ENCODE measurements at regions not wholly inside any gene's neighbourhood (a gene's known extent, or its start where the extent isn't known, plus 50 kb on each side); places are given as distances from the start of the nearest gene placed in this dataset.

GRCh38 chr10:62540389-62540788, 166.2 kb downstream of the ZNF365 start:
- intact Hi-C loops (cut with DNase I), result no loop called here
- peak; percentile 39 for ATAC-seq (ENCODE audit: poor library complexity)
- no peak for DNase-seq

GRCh38 chr10:62541811-62542210, 167.6 kb downstream of the ZNF365 start:
- DNase-seq (peak; percentile 55), ATAC-seq (ENCODE audit: poor library complexity) (peak; percentile 40)
- intact Hi-C loops (cut with DNase I), result no loop called here

DNA sequence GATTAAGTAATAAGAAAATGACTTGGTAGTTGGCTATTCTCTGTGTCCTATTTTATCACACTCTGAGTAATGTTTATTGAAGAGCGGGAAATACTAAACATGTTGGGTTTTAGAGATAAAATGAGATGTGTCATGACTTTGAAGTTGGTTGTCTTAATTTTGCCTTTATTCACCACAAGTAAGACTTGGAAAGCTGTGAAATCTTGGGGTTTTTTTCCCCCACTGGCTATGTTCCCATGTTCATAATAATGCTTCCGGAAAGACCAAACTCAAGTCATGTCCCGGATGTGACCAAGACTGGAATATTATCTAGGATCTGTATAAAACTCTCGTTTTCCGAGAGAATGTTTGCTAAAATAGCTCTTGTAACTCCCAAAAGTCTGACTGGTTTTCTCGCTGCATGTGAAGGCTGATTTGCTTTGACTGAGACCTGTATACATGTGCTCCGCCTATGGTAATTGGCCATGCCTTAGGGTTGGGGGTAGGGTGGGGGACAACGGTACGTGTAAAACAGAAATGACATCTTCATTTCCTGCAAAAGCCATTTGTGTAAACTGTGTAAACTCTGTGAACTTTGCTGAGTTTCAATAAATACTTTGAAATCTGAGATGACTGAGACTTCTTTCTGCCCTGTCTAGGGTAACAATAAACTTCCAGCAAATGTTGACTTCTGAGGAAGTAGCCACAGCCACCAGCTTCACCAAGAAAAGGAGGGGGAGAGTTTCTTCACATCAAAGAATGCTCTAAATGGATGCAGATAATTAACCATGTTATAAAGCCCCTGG, 169.6 kb downstream of the ZNF365 start:
- DNase-seq (no peak), ATAC-seq (ENCODE audit: poor library complexity) (no peak)
- intact Hi-C loops (cut with DNase I), result no loop called here

DNA sequence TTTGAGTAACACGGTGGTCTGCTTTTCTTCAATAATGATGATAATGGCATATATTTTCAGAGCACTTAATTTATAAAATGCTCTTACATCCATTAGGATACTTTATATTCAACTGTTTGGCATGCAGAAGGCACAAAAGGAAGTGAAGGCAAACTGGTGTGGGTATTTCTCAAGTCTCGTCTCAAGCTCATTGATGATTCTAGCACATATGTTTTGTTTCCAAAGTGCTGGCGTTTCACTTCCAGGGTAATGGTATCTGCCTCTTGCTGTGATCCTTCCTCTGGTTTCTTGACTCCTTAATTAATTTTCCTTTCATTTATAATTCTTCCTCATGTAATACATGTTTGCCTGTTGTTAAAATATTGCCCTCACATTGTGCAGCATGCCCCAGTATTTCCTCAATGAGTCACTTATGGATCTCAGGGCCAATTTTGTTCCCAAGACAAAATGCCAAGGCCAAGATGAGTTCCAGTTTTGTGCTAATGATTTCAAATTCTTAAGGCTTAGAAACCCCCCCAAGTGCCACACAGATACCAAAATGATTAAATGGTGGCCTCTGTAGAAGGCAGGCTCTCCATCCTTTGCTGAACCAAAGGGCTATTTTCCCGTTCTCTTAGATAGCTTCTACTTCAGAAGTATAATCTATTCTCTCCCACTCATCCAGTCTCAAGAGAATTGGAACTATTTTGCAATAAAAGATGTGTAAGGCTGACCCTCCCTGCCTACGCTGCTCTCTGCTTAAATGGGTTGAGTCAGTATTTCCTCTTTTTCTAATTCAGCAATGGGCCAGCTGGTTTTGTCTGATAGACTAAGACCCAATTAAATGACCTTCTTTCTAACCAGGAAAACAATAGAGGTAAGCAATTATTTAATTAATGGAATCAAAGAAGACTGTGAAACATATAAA, 171.2 kb downstream of the ZNF365 start:
- ATAC-seq (ENCODE audit: poor library complexity) (peak; percentile 94), DNase-seq (no peak)
- intact Hi-C loops (cut with DNase I), result no loop called here

- no peak for DNase-seq
- intact Hi-C loops (cut with DNase I), result no loop called here
- ATAC-seq (ENCODE audit: poor library complexity), result no peak
Measured at GRCh38 chr10:62548686-62549085, 174.5 kb downstream of the ZNF365 start.

GRCh38 chr10:62550173-62550572, 176.0 kb downstream of the ZNF365 start:
- intact Hi-C loops (cut with DNase I), result no loop called here
- DNase-seq (no peak), ATAC-seq (ENCODE audit: poor library complexity) (no peak)

- intact Hi-C loops (cut with DNase I), result no loop called here
- peak; percentile 53 for ATAC-seq (ENCODE audit: poor library complexity)
- DNase-seq, result no peak
Measured at GRCh38 chr10:62554632-62555199, 180.5 kb downstream of the ZNF365 start.

DNA sequence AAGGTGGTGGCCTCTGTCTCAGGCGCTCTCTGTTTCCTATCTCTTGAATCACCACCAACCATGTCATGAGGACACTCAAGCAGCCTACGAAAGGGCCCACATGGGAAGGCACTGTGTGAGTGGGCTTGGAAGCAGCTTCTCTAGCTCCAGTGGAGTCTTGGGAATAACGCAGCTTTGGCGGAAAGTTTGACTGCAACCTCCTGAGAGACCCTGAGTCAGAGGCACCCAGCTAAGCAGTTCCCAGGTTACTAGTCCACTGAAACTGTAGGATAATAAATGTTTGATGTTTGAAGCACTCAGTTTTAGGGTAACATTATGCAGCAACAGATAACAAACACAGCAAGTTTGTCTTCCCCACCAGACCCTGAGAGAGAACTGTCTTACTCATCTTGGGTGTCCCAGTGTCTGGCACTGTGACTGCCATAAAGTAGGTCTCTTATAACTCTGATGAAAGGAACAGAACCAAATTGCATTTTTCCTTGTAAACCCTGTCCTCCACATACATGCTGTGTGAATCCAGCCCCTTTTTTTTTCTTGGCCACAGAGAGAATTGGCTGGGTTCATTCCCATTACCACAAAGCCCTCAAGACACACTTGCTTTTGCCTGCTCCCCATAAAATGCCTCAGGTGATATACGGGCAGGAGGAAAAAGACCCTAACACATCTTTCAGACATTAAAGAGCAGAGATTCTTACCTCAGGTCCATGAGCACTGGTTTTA, 185.5 kb downstream of the ZNF365 start:
- ATAC-seq (ENCODE audit: poor library complexity) (no peak), DNase-seq (no peak)
- intact Hi-C loops (cut with DNase I), result no loop called here

- DNase-seq, result no peak
- no peak for ATAC-seq (ENCODE audit: poor library complexity)
- intact Hi-C loops (cut with DNase I), result no loop called here
Measured at GRCh38 chr10:62560201-62560819, 186.1 kb downstream of the ZNF365 start.

- ATAC-seq (ENCODE audit: poor library complexity) (no peak), DNase-seq (no peak)
- intact Hi-C loops (cut with DNase I), result no loop called here
Measured at GRCh38 chr10:62561151-62561550, 187.0 kb downstream of the ZNF365 start.

GRCh38 chr10:62562101-62562500, 187.9 kb downstream of the ZNF365 start:
- ATAC-seq (ENCODE audit: poor library complexity) (no peak), DNase-seq (no peak)
- intact Hi-C loops (cut with DNase I), result no loop called here

- ATAC-seq (ENCODE audit: poor library complexity), result no peak
- intact Hi-C loops (cut with DNase I), result no loop called here
Measured at GRCh38 chr10:62562795-62563194, 188.6 kb downstream of the ZNF365 start.

GRCh38 chr10:62573929-62574328, 199.8 kb downstream of the ZNF365 start:
- intact Hi-C loops (cut with DNase I), result no loop called here
- ATAC-seq (ENCODE audit: poor library complexity) (no peak), DNase-seq (no peak)

More at GRCh38 chr10:62562795-62563194, 188.6 kb downstream of the ZNF365 start:
- DNase-seq, result no peak

DNA sequence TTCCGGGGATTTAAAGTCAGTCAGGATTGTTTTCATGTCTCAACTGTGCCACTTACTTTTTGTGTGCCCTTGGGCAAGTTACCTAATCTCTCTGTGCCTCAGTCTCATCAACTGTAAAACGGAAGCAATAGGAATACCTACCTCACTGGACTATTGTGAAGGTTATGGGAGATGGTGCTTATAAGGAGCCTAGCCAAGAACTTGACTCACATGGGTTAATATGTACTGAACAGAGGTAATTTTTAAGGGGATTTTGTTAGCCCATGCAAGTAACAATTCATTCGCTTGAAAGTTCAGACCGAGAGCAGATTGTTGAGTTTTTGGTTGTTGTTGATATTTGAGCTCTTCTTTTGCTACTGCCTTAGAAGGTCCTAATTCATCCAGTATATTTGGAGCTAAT, 202.9 kb downstream of the ZNF365 start:
- no peak for ATAC-seq (ENCODE audit: poor library complexity)
- intact Hi-C loops (cut with DNase I), result no loop called here
- no peak for DNase-seq

DNA sequence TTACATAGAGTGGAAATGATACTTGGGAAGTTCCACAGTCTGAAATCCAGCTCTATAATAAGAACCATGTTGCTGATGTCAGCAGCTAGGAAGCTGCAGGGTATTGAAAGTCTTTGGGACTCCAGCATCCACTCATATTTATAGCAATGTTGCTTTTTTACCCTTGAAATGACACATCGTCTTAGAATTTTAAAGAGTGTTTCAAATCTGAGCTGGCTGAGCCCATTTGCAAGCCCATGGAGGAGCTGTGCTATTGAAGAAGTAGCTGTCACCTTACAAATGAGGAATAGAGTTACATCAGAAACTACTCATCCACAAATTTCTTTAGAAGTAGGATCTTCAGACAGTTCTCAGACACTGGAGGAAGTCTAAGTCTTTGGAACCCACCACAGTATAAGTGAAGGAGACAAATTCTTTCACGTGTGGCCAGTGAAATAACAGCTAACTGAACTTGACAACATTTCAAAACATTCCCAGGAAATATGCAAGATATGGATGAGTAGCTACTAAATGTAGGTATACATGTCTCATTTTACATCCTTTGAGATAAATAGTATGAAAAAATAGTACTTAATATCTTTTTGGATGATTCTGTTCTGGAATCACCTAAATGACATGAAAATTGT, 203.6 kb downstream of the ZNF365 start:
- ATAC-seq (ENCODE audit: poor library complexity) (no peak), DNase-seq (no peak)
- intact Hi-C loops (cut with DNase I), result no loop called here

DNA sequence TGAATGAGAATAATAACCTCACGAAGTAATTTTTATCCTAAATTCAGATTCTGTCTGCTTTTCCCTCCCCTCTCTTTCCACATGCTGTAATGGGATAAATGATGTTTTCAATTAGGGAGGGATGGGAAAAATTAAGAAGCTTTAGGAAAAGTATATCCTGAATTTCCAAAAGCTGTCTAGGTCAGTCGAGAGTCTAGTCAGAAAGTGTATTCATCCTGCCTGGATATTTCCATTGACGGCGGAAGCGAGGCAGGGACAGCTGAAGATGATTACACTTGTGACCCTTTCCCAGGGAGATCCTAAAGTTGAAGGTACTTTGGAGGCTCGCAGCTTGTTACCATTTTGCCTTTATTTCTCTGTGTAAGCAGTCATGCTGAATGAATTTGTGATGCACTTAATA, 204.1 kb downstream of the ZNF365 start:
- no peak for ATAC-seq (ENCODE audit: poor library complexity)
- intact Hi-C loops (cut with DNase I), result no loop called here

DNA sequence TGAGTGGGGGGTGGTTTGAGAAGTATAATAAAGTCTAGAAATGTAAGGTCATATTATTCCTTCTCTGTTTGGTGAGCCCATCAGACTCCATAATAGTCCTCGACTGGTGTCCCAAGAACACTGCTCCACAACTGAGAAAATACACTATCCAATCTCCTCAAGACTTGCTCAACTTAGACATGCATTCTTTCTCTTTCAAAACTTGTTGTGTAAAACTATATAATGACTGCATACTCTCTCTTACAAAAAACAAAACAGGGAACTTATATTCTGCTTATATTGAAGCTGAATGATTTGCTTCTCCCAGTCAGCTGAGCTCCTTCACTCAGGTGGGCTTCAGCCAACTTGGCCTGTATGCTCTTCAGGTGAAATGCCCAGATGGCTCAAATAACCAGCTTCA, 204.7 kb downstream of the ZNF365 start:
- intact Hi-C loops (cut with DNase I), result no loop called here
- no peak for DNase-seq

More for the DNA sequence above, 204.1 kb downstream of the ZNF365 start:
- DNase-seq, result no peak

GRCh38 chr10:62580396-62580795, 206.2 kb downstream of the ZNF365 start:
- intact Hi-C loops (cut with DNase I), result no loop called here
- DNase-seq (no peak), ATAC-seq (ENCODE audit: poor library complexity) (no peak)

More for the DNA sequence above, 204.7 kb downstream of the ZNF365 start:
- ATAC-seq (ENCODE audit: poor library complexity), result no peak
